Ovary (tissue), 7 donors: ENCODE measurements at regions not wholly inside any gene's neighbourhood (a gene's known extent, or its start where the extent isn't known, plus 50 kb on each side); places are given as distances from the start of the nearest gene placed in this dataset.

ENCODE experiments used
- DNase-seq, 5 donors: peaks; one replicate each; pipeline ENCODE4 v3.0.0-alpha.2; 2019 to 2020
- H3K27ac ChIP-seq, 2 donors: fragments of 200-600 bp; one replicate each; pipeline versions ENCODE4 v1.5.1 to v1.8.0; 2019 to 2022
- H3K27me3 ChIP-seq: fragments of 200-600 bp; one replicate; pipeline ENCODE4 v1.8.0; 2022
- H3K36me3 ChIP-seq: fragments of 200-600 bp; sonication (generic); one replicate; pipeline ENCODE4 v1.5.1; 2019
- H3K4me1 ChIP-seq: one replicate; pipeline ENCODE4 v1.8.1; 2013; ENCODE audit warnings: mild to moderate bottlenecking, moderate library complexity; ENCODE audit not compliant: insufficient read depth
- H3K4me3 ChIP-seq: fragments of 200-600 bp; sonication (generic); one replicate; pipeline ENCODE4 v1.5.1; 2017
- H3K9me3 ChIP-seq, 2 donors: fragments of 200-600 bp in 1 of 2; sonication (generic) in 1 of 2; one replicate each; pipeline versions ENCODE4 v1.5.1 to v1.8.1; 2013 to 2019; ENCODE audit warnings: mild to moderate bottlenecking in 1 of 2, moderate library complexity in 1 of 2
- EP300 ChIP-seq: sonication (generic); formaldehyde crosslinking; IDR thresholded peaks from one replicate; pipeline ENCODE4 v1.6.1; 2017; ENCODE audit warnings: antibody characterized with exemption
- POLR2A ChIP-seq: fragments of 450-650 bp; IDR thresholded peaks from one replicate; pipeline ENCODE4 v1.6.1; 2017; ENCODE audit warnings: antibody characterized with exemption, mild to moderate bottlenecking, moderate library complexity
- WGBS, 3 donors: extraction: QIAGEN DNeasy Blood & Tissue Kit in 1 of 3; methylation state at CpG; one replicate each; pipeline versions ENCODE4 v1.1.5 to v1.1.7; 2013 to 2017; 5-methylcytosine and 5-hydroxymethylcytosine counted together
- intact Hi-C, 4 donors: fragments of 100-400 bp; cut with DNase I; formaldehyde crosslinking; loops; one replicate each; pipeline versions ENCODE4 v1.11.0 to v1.15.1; 2022 to 2023
- TF ChIP-seq, protein P1 (sequence below), 3 donors: fragments of 450-650 bp in 2 of 3; fragments of 200-600 bp in 1 of 3; IDR thresholded peaks; one replicate each; pipeline versions ENCODE4 v1.5.1 to v1.8.0; 2016 to 2022; ENCODE audit warnings: antibody characterized with exemption in 3 of 3, mild to moderate bottlenecking in 1 of 3
- donor health status: DM: no; HTN: no; CAD: no; lungs with moderate emphysema.
- donor health status: DM: no; HTN: no; CAD: no.
- donor health status: Bipolar disorder and iron deficiency.
- donor health status: DM: no; HTN: no; CAD: no.
- donor health status: DM: yes; HTN: yes; CAD: no.

DNA sequence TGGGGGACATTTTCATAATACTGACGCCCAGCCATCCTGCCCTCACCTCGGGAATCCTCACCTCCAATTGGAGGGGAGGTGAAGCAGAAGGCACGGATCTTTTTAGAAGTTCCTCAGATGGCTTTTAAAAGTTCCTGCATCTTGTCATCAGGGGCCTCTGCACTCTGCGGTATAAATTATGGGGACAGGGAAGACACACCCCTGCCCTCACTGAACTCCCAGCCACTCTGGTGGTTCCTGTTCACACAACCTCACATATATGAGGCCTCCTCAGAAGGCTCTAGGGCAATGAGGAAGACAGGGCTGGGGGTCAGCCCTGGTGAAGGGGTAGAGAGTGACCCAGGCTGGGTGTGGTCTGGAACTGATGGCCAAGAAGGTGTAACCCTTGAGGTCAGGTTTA is 187.0 kb downstream of the SOD2 start:
- intact Hi-C loops, result no loop called here
- TF ChIP-seq POLR2A, result no peak
- TF ChIP-seq, protein P1, sequence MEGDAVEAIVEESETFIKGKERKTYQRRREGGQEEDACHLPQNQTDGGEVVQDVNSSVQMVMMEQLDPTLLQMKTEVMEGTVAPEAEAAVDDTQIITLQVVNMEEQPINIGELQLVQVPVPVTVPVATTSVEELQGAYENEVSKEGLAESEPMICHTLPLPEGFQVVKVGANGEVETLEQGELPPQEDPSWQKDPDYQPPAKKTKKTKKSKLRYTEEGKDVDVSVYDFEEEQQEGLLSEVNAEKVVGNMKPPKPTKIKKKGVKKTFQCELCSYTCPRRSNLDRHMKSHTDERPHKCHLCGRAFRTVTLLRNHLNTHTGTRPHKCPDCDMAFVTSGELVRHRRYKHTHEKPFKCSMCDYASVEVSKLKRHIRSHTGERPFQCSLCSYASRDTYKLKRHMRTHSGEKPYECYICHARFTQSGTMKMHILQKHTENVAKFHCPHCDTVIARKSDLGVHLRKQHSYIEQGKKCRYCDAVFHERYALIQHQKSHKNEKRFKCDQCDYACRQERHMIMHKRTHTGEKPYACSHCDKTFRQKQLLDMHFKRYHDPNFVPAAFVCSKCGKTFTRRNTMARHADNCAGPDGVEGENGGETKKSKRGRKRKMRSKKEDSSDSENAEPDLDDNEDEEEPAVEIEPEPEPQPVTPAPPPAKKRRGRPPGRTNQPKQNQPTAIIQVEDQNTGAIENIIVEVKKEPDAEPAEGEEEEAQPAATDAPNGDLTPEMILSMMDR (IDR thresholded peaks at IDR 0.05), result no peak
- TF ChIP-seq EP300, result no peak
- Histone ChIP-seq H3K27ac (no peak overlapping the region), H3K4me3 (no peak overlapping the region), H3K27me3 (no peaks in the 10 kb centered on the region), H3K4me1 (no peaks in the 10 kb centered on the region), H3K36me3 (no peaks in the 10 kb centered on the region), H3K9me3 (no peaks in the 10 kb centered on the region)
- WGBS, 3 donors, result 59 to 90% (median 67%) methylated on average over 4 of the region's 4 CpGs
- DNase-seq, result no peak

DNA sequence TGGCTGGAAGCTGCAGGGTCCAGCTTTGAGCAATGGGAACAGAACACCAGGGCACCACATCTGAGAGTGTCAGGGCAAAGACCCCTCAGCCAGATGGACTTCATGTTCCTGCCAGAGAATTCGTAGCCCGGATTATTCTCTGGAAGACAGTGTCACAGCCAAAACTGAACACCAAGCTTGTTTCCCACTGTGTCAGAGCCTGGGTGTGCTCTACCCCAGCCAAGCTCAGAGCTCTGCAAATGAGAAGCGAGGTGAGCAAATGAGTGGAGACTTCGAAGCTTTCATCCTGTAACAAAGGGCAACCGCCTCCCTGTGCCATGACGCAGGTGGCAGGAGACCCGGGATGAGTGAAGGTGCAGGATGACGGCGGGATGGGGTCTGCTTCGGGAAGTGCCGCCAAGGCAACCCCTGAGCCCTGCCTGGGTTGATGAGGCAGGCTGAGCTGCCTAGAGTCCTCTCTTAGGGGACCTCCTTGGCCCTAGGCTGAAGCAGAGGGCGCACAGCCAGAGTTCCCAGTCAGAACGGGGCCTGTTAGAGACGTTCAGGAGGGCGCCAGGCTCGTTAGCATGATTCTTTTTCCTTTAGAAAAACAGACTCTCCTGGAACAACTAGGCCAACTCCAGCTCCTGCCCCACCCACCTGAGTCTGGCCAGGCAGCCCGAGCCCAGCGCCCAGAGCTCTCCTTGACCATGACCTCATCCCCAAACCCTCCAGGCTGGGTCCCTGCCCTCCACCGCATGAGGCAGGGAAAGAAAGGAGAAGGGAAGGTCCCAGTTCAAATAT is 187.7 kb downstream of the SOD2 start:
- 63 to 79% (median 77%) methylated on average over 19 of the region's 19 CpGs for WGBS, 3 donors
- Histone ChIP-seq H3K9me3 (no peaks in the 10 kb centered on the region), H3K4me1 (no peaks in the 10 kb centered on the region), H3K27me3 (no peaks in the 10 kb centered on the region), H3K4me3 (no peak overlapping the region), H3K36me3 (no peaks in the 10 kb centered on the region), H3K27ac (no peak overlapping the region)
- intact Hi-C loops, result no loop called here
- DNase-seq, result no peak
- no peak for TF ChIP-seq EP300
- TF ChIP-seq POLR2A, result no peak
- TF ChIP-seq, protein P1 (IDR thresholded peaks at IDR 0.05), result no peak

DNA sequence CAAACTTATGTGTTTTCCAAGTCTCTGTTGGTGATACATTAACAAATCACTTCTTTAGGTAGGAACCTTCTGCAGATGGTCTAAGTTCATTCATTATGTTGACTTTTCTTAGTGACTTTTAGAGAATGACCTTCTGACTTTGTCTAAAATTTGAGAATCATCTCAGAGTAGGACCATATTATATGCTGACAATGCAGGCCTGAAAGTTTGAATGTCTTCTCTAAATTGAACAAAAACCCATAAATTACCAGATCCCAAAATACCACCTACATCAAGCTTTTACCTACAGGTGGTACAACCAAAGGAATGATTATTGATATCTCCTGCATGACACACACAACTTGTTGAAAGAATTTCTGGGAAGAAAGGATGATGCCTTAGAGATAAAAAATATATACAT is 191.5 kb downstream of the SOD2 start:
- H3K9me3 ChIP-seq, result no peaks in the 10 kb centered on the region
- H3K27me3 ChIP-seq, result no peaks in the 10 kb centered on the region
- DNase-seq, result no peak
- H3K27ac ChIP-seq, result no peak overlapping the region
- TF ChIP-seq POLR2A, result no peak
- no peak for TF ChIP-seq EP300
- TF ChIP-seq, protein P1 (IDR thresholded peaks at IDR 0.05), result no peak
- intact Hi-C loops, result no loop called here
- no peak overlapping the region for H3K4me3 ChIP-seq
- no peaks in the 10 kb centered on the region for H3K36me3 ChIP-seq
- H3K4me1 ChIP-seq, result no peaks in the 10 kb centered on the region

DNA sequence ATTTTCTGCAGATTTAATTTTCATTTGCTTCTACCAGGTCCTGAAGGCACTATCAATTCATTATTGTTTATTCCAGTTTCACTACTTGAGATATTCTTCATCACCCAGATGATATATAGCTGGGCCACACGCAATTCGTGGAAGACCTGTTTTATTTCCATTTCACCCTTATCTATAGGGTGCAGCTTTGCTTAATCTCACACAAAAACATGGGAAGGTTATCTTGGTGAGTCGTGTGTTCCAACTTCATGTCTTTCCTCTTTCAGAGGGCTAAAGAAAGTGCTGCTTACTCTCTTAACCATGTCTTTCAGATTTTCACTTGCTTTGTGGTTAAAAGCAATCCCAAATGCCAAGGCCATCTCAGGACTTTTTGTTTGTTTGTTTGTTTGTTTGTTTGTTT is 194.0 kb downstream of the SOD2 start:
- Histone ChIP-seq H3K27me3 (no peaks in the 10 kb centered on the region), H3K36me3 (no peaks in the 10 kb centered on the region), H3K4me1 (no peaks in the 10 kb centered on the region), H3K4me3 (no peak overlapping the region), H3K27ac (no peak overlapping the region), H3K9me3 (no peaks in the 10 kb centered on the region)
- DNase-seq, result no peak
- intact Hi-C loops, result no loop called here
- WGBS, 3 donors, result 53 to 72% (median 60%) methylated on average over 3 of the region's 3 CpGs
- TF ChIP-seq, protein P1 (IDR thresholded peaks at IDR 0.05), result no peak
- TF ChIP-seq EP300 (no peak), POLR2A (no peak)
